SU-DHL-6 (cell line): ENCODE measurements at regions not wholly inside any gene's neighbourhood (a gene's known extent, or its start where the extent isn't known, plus 50 kb on each side); places are given as distances from the start of the nearest gene placed in this dataset.

Experiments used
- H2AFZ ChIP-seq: fragments of 200-600 bp; sonication (generic); 2 replicates; pipeline ENCODE4 v1.6.1; 2014; ENCODE audit warnings: low read depth, mild to moderate bottlenecking, moderate library complexity, mixed read lengths, antibody characterized with exemption, low read length; ENCODE audit not compliant: severe bottlenecking
- H3F3A ChIP-seq: fragments of 200-600 bp; shearing (Covaris generic); 2 replicates; pipeline ENCODE4 v1.6.0; 2016; ENCODE audit warnings: antibody characterized with exemption, mild to moderate bottlenecking; ENCODE audit not compliant: insufficient read depth
- H3K27ac ChIP-seq: fragments of 200-600 bp; sonication (generic); 2 replicates; pipeline ENCODE4 v1.5.1; 2016; ENCODE audit warnings: low read depth, mild to moderate bottlenecking, low read length, moderate library complexity, mixed read lengths
- H3K27me3 ChIP-seq: fragments of 200-600 bp; sonication (generic), shearing (Covaris generic); 2 replicates; pipeline ENCODE4 v1.6.0; 2014; ENCODE audit warnings: mild to moderate bottlenecking, low read length
- H3K36me3 ChIP-seq: fragments of 200-600 bp; sonication (generic); 2 replicates; pipeline ENCODE4 v1.6.1; 2014; ENCODE audit warnings: mild to moderate bottlenecking, low read length, mixed read lengths
- H3K4me2 ChIP-seq: fragments of 300-600, 200-600 bp; shearing (Covaris generic), sonication (generic); 2 replicates; pipeline ENCODE4 v1.6.0; 2014; ENCODE audit warnings: low read length, low read depth, mild to moderate bottlenecking; ENCODE audit not compliant: poor library complexity, severe bottlenecking
- H3K4me3 ChIP-seq: fragments of 200-600 bp; sonication (generic); 2 replicates; pipeline ENCODE4 v1.5.1; 2014; ENCODE audit warnings: antibody characterized with exemption, low read length, mild to moderate bottlenecking, mixed read lengths; ENCODE audit not compliant: insufficient read depth, poor library complexity, severe bottlenecking
- H3K79me2 ChIP-seq: fragments of 200-600 bp; sonication (generic); 2 replicates; pipeline ENCODE4 v1.6.1; 2014; ENCODE audit warnings: mild to moderate bottlenecking, low read length, moderate library complexity; ENCODE audit not compliant: insufficient read depth
- H3K9ac ChIP-seq: fragments of 200-600 bp; sonication (generic); 2 replicates; pipeline ENCODE4 v1.7.0; 2014; ENCODE audit warnings: mild to moderate bottlenecking, low read length
- H3K9me2 ChIP-seq: fragments of 200-600 bp; sonication (generic); replicated peaks from 2 replicates; pipeline ENCODE4 v1.6.1; 2014; ENCODE audit warnings: low read length; ENCODE audit not compliant: insufficient read depth
- H3K9me3 ChIP-seq: fragments of 200-600 bp; sonication (generic); 2 replicates; pipeline ENCODE4 v1.6.1; 2014; ENCODE audit warnings: low read length, mixed read lengths; ENCODE audit not compliant: insufficient read depth
- H4K20me1 ChIP-seq: fragments of 200-600 bp; sonication (generic); 2 replicates; pipeline ENCODE4 v1.6.1; 2014; ENCODE audit warnings: low read depth, mild to moderate bottlenecking, antibody characterized with exemption, low read length, moderate library complexity, mixed read lengths
- EZH2phosphoT487 ChIP-seq: fragments of 200-600 bp; sonication (generic), shearing (Covaris generic); conservative IDR thresholded peaks from 2 replicates; pipeline ENCODE4 v1.6.1; 2018; ENCODE audit warnings: mild to moderate bottlenecking, antibody characterized with exemption, low read length, moderate library complexity, mixed read lengths
- TF ChIP-seq, protein P1 (sequence below): fragments of 200-600 bp; sonication (generic); IDR thresholded peaks from one replicate; pipeline ENCODE4 v1.5.1; 2017; ENCODE audit warnings: antibody characterized with exemption, mild to moderate bottlenecking, low read length, moderate library complexity; ENCODE audit not compliant: insufficient read depth, poor library complexity, severe bottlenecking

- H2AFZ ChIP-seq: no peak overlapping the region
- no peaks in the 10 kb centered on the region for H3K9me3 ChIP-seq
- no peaks in the 10 kb centered on the region for H4K20me1 ChIP-seq
- no peak overlapping the region for H3K4me2 ChIP-seq
- H3K79me2 ChIP-seq: no peaks in the 10 kb centered on the region
- TF ChIP-seq EZH2phosphoT487: no peak
- TF ChIP-seq, protein P1, sequence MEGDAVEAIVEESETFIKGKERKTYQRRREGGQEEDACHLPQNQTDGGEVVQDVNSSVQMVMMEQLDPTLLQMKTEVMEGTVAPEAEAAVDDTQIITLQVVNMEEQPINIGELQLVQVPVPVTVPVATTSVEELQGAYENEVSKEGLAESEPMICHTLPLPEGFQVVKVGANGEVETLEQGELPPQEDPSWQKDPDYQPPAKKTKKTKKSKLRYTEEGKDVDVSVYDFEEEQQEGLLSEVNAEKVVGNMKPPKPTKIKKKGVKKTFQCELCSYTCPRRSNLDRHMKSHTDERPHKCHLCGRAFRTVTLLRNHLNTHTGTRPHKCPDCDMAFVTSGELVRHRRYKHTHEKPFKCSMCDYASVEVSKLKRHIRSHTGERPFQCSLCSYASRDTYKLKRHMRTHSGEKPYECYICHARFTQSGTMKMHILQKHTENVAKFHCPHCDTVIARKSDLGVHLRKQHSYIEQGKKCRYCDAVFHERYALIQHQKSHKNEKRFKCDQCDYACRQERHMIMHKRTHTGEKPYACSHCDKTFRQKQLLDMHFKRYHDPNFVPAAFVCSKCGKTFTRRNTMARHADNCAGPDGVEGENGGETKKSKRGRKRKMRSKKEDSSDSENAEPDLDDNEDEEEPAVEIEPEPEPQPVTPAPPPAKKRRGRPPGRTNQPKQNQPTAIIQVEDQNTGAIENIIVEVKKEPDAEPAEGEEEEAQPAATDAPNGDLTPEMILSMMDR: no peak
- no peaks in the 10 kb centered on the region for H3K9me2 ChIP-seq
- H3K4me3 ChIP-seq: no peak overlapping the region
- H3K27me3 ChIP-seq: no peaks in the 10 kb centered on the region
- no peak overlapping the region for H3K27ac ChIP-seq
- H3K36me3 ChIP-seq: no peaks in the 10 kb centered on the region
- no peaks in the 10 kb centered on the region for H3F3A ChIP-seq
- no peak overlapping the region for H3K9ac ChIP-seq
These were observed 475.8 kb upstream of the LRRC4C start for GRCh38 chr11:41935241-41935640.

- no peaks in the 10 kb centered on the region for H3K9me3 ChIP-seq
- H2AFZ ChIP-seq: no peak overlapping the region
- no peak for TF ChIP-seq EZH2phosphoT487
- TF ChIP-seq, protein P1: no peak
- no peaks in the 10 kb centered on the region for H3K79me2 ChIP-seq
- H3K9ac ChIP-seq: no peak overlapping the region
- no peaks in the 10 kb centered on the region for H3K27me3 ChIP-seq
- no peak overlapping the region for H3K27ac ChIP-seq
- H3F3A ChIP-seq: no peaks in the 10 kb centered on the region
- no peaks in the 10 kb centered on the region for H4K20me1 ChIP-seq
- H3K9me2 ChIP-seq: no peaks in the 10 kb centered on the region
- H3K4me3 ChIP-seq: no peak overlapping the region
- no peaks in the 10 kb centered on the region for H3K36me3 ChIP-seq
- no peak overlapping the region for H3K4me2 ChIP-seq
These were observed 476.3 kb upstream of the LRRC4C start for GRCh38 chr11:41935795-41936194.

GRCh38 chr11:41943656-41944055 lies 484.2 kb upstream of the LRRC4C start:
- TF ChIP-seq, protein P1: no peak
- no peak for TF ChIP-seq EZH2phosphoT487
- Histone ChIP-seq H3K9ac (no peak overlapping the region), H3K36me3 (no peaks in the 10 kb centered on the region), H3K9me3 (no peaks in the 10 kb centered on the region), H3K4me3 (no peak overlapping the region), H3K79me2 (no peaks in the 10 kb centered on the region), H2AFZ (no peak overlapping the region), H3K27ac (no peak overlapping the region), H4K20me1 (no peaks in the 10 kb centered on the region), H3K9me2 (no peaks in the 10 kb centered on the region), H3F3A (no peaks in the 10 kb centered on the region), H3K4me2 (no peak overlapping the region), H3K27me3 (no peaks in the 10 kb centered on the region)

- Histone ChIP-seq H3K27ac (no peak overlapping the region), H3K4me2 (no peak overlapping the region), H3K9me3 (no peaks in the 10 kb centered on the region), H3K9me2 (no peaks in the 10 kb centered on the region), H3K36me3 (no peaks in the 10 kb centered on the region), H3K79me2 (no peaks in the 10 kb centered on the region), H3F3A (no peaks in the 10 kb centered on the region), H3K9ac (no peak overlapping the region), H2AFZ (no peak overlapping the region), H3K27me3 (no peaks in the 10 kb centered on the region), H4K20me1 (no peaks in the 10 kb centered on the region), H3K4me3 (no peak overlapping the region)
- no peak for TF ChIP-seq EZH2phosphoT487
- TF ChIP-seq, protein P1: no peak
These were observed 487.9 kb upstream of the LRRC4C start for GRCh38 chr11:41947392-41947791.
